ENCODE measurements at regions not wholly inside any gene's neighbourhood (a gene's known extent, or its start where the extent isn't known, plus 50 kb on each side); places are given as distances from the start of the nearest gene placed in this dataset.
"Not testable (repeated sequence)": the region's sequence is repeated elsewhere in the genome, so short reads cannot be mapped to it uniquely, and the experiment has no call there.

GRCh38 chr1:157450106-157450505 lies 102.2 kb downstream of the FCRL5 start (continued):
- TF ChIP-seq, protein P1, sequence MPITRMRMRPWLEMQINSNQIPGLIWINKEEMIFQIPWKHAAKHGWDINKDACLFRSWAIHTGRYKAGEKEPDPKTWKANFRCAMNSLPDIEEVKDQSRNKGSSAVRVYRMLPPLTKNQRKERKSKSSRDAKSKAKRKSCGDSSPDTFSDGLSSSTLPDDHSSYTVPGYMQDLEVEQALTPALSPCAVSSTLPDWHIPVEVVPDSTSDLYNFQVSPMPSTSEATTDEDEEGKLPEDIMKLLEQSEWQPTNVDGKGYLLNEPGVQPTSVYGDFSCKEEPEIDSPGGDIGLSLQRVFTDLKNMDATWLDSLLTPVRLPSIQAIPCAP (CRISPR knock-in tag; IDR thresholded peaks at IDR 0.05): no peak
- TF ChIP-seq ZNF416 (CRISPR knock-in tag; IDR thresholded peaks at IDR 0.05) (no peak), USF2 (CRISPR knock-in tag; IDR thresholded peaks at IDR 0.05) (no peak), E2F1 (CRISPR knock-in tag; IDR thresholded peaks at IDR 0.05) (no peak), NFATC4 (CRISPR knock-in tag; IDR thresholded peaks at IDR 0.05) (no peak), ZNF232 (CRISPR knock-in tag; IDR thresholded peaks at IDR 0.05) (no peak), CREM (CRISPR knock-in tag; IDR thresholded peaks at IDR 0.05) (no peak), ATF2 (CRISPR knock-in tag; IDR thresholded peaks at IDR 0.05; ENCODE audit: borderline replicate concordance, low read depth) (no peak), FOXJ3 (CRISPR knock-in tag; IDR thresholded peaks at IDR 0.05; ENCODE audit: borderline replicate concordance) (no peak), TCF7 (CRISPR knock-in tag; IDR thresholded peaks at IDR 0.05; ENCODE audit: low read depth) (no peak)

- no peak for ATAC-seq
- POLR2A ChIA-PET: no interaction called here
- CTCF ChIA-PET: no interaction called here
- H3K27me3 Mint-ChIP-seq (ENCODE audit: low read depth): no peaks in the 10 kb centered on the region
- no peak overlapping the region for H3K4me3 Mint-ChIP-seq
- H3K36me3 Mint-ChIP-seq: no peaks in the 10 kb centered on the region
- DNase-seq (ENCODE audit: low spot score): no peak
- no peak overlapping the region for H3K27ac Mint-ChIP-seq
- TF ChIP-seq ZNF317 (CRISPR knock-in tag; IDR thresholded peaks at IDR 0.05; ENCODE audit: borderline replicate concordance, low read depth) (no peak), ATF3 (CRISPR knock-in tag; conservative IDR thresholded peaks at IDR 0.05) (no peak)
- H3K4me1 Mint-ChIP-seq: peaks cover 14% of the 10 kb centered on the region
- peaks cover 9% of the 10 kb centered on the region; the same call in 1 of the 2 replicates for H3K9me3 Mint-ChIP-seq
These were observed 103.7 kb downstream of the FCRL5 start for GRCh38 chr1:157448636-157449035.

DNA sequence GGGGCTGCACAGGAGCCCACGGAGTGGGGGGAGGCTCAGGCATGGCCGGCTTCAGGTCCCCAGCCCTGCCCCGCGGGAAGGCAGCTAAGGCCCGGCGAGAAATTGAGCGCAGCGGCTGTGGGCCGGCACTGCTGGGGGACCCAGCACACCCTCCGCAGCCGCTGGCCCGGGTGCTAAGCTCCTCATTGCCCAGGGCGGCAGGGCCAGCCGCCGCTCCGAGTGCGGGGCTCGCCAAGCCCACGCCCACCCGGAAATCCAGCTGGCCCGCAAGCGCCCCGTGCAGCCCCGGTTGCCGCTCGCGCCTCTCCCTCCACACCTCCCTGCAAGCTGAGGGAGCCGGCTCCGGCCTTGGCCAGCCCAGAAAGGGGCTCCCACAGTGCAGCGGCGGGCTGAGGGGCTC lies 106.0 kb downstream of the FCRL5 start:
- H3K36me3 Mint-ChIP-seq; H3K4me3 Mint-ChIP-seq; H3K27ac Mint-ChIP-seq; H3K27me3 Mint-ChIP-seq (ENCODE audit: low read depth); POLR2A ChIA-PET; ATAC-seq; H3K9me3 Mint-ChIP-seq; CTCF ChIA-PET; DNase-seq (ENCODE audit: low spot score): not testable (repeated sequence)
- peaks cover 21% of the 10 kb centered on the region for H3K4me1 Mint-ChIP-seq

GRCh38 chr1:157445616-157446140 lies 106.6 kb downstream of the FCRL5 start:
- H3K4me3 Mint-ChIP-seq; H3K36me3 Mint-ChIP-seq; DNase-seq (ENCODE audit: low spot score); CTCF ChIA-PET; H3K27ac Mint-ChIP-seq; POLR2A ChIA-PET; ATAC-seq; H3K27me3 Mint-ChIP-seq (ENCODE audit: low read depth): not testable (repeated sequence)
- peaks cover 24% of the 10 kb centered on the region for H3K4me1 Mint-ChIP-seq
- H3K9me3 Mint-ChIP-seq: peaks cover 14% of the 10 kb centered on the region

DNA sequence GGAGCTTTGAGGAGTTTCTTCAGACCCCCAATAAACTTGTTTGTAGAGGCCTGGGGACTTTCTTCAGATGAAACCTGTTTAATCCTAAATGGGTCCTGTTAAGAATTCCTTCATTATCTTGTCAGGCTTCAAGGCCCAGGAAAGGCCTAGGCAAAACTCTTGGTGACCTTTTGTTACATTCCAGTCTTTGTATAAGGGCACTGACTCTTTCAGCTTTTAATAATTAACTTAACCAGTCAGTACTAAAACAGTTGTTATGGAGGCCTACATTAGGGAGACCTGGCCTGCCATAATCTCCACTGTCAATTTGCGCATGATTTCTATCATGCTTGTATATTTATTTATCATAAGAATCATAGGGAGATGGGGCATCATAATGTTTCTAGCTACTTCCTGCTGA lies 110.2 kb downstream of the FCRL5 start:
- peaks cover 44% of the 10 kb centered on the region for H3K4me1 Mint-ChIP-seq
- no peak overlapping the region for H3K4me3 Mint-ChIP-seq
- no peak overlapping the region for H3K27ac Mint-ChIP-seq
- no peak for ATAC-seq
- H3K9me3 Mint-ChIP-seq: peaks cover 27% of the 10 kb centered on the region
- peaks cover 10% of the 10 kb centered on the region for H3K36me3 Mint-ChIP-seq
- CTCF ChIA-PET: interaction anchor here (0.5 to 0.6 kb wide), 2 partner anchors 15 to 739 kb away, joined by 3 read pairs; no protein-coding TSS in a partner anchor
- no peak for DNase-seq (ENCODE audit: low spot score)
- peaks cover 5% of the 10 kb centered on the region; the same call in 1 of the 2 replicates for H3K27me3 Mint-ChIP-seq (ENCODE audit: low read depth)
- POLR2A ChIA-PET: no interaction called here
- TF ChIP-seq GABPB1 (CRISPR knock-in tag; IDR thresholded peaks at IDR 0.05) (no peak), CBFB (CRISPR knock-in tag; IDR thresholded peaks at IDR 0.05; ENCODE audit: low read depth) (no peak), SMAD3 (CRISPR knock-in tag; IDR thresholded peaks at IDR 0.05; ENCODE audit: borderline replicate concordance) (no peak), USF2 (CRISPR knock-in tag; IDR thresholded peaks at IDR 0.05) (no peak), KAT7 (CRISPR knock-in tag; IDR thresholded peaks at IDR 0.05; ENCODE audit: borderline replicate concordance) (no peak), RORB (CRISPR knock-in tag; IDR thresholded peaks at IDR 0.05) (no peak), GRHL2 (CRISPR knock-in tag; IDR thresholded peaks at IDR 0.05; ENCODE audit: insufficient replicate concordance, severe bottlenecking) (no peak), FOXP1 (CRISPR knock-in tag; IDR thresholded peaks at IDR 0.05; ENCODE audit: borderline replicate concordance) (no peak), JUN (CRISPR knock-in tag; IDR thresholded peaks at IDR 0.05) (no peak), ZNF396 (CRISPR knock-in tag; IDR thresholded peaks at IDR 0.05; ENCODE audit: borderline replicate concordance) (no peak), ELF4 (CRISPR knock-in tag; IDR thresholded peaks at IDR 0.05; ENCODE audit: low read depth) (no peak), ZNF423 (CRISPR knock-in tag; IDR thresholded peaks at IDR 0.05) (no peak), NR3C1 (CRISPR knock-in tag; conservative IDR thresholded peaks at IDR 0.05; ENCODE audit: low read depth) (no peak), CREM (CRISPR knock-in tag; IDR thresholded peaks at IDR 0.05) (no peak)

Data from WTC11 (cell line).